ENCODE measurements at regions not wholly inside any gene's neighbourhood (a gene's known extent, or its start where the extent isn't known, plus 50 kb on each side); places are given as distances from the start of the nearest gene placed in this dataset.

GRCh38 chr6:14487625-14488024 lies 370.1 kb downstream of the CD83 start:
- Histone ChIP-seq H3K27ac (no peak overlapping the region), H3K9me3 (no peaks in the 10 kb centered on the region), H3K27me3 (no peaks in the 10 kb centered on the region), H3K36me3 (no peaks in the 10 kb centered on the region), H3K4me3 (no peak overlapping the region), H3K4me1 (no peaks in the 10 kb centered on the region)
- in situ Hi-C loops (cut with MboI; ENCODE audit: low pct_ligation_motif_present in 1 of 4, low pct_unique_long_range_greater_than_20kb in 1 of 4, low sequenced_read_pairs in 3 of 4) (no loop called here), intact Hi-C loops (cut with DNase I; ENCODE audit: low total_unique reads) (no loop called here)
- 95% methylated on average over 3 of the region's 3 CpGs; no CpG with 5 or more reads in 1 of the 2 donors for WGBS, 2 donors (ENCODE audit: low coverage in 1 of 2)
- DNase-seq: no peak
- no peak for TF ChIP-seq CTCF (IDR thresholded peaks at IDR 0.05)
- no peak for TF ChIP-seq EP300 (IDR thresholded peaks at IDR 0.05; ENCODE audit: low read depth)

GRCh38 chr6:14488180-14488579 lies 370.6 kb downstream of the CD83 start:
- in situ Hi-C loops (cut with MboI; ENCODE audit: low pct_ligation_motif_present in 1 of 4, low pct_unique_long_range_greater_than_20kb in 1 of 4, low sequenced_read_pairs in 3 of 4) (no loop called here), intact Hi-C loops (cut with DNase I; ENCODE audit: low total_unique reads) (no loop called here)
- Histone ChIP-seq H3K27ac (no peak overlapping the region), H3K27me3 (no peaks in the 10 kb centered on the region), H3K9me3 (no peaks in the 10 kb centered on the region), H3K4me3 (no peak overlapping the region), H3K36me3 (no peaks in the 10 kb centered on the region), H3K4me1 (no peaks in the 10 kb centered on the region)
- TF ChIP-seq EP300 (IDR thresholded peaks at IDR 0.05; ENCODE audit: low read depth): no peak
- no peak for TF ChIP-seq POLR2A (IDR thresholded peaks at IDR 0.05)
- no peak for TF ChIP-seq CTCF (IDR thresholded peaks at IDR 0.05)
- TF ChIP-seq POLR2AphosphoS5 (IDR thresholded peaks at IDR 0.05): no peak
- 75 to 90% methylated on average over 1 to 2 of the region's 2 CpGs for WGBS, 2 donors (ENCODE audit: low coverage in 1 of 2)
- DNase-seq: no peak

- H3K9me3 ChIP-seq: no peaks in the 10 kb centered on the region
- H3K4me3 ChIP-seq: no peak overlapping the region
- DNase-seq: no peak
- intact Hi-C loops (cut with DNase I; ENCODE audit: low total_unique reads) (no loop called here), in situ Hi-C loops (cut with MboI; ENCODE audit: low pct_ligation_motif_present in 1 of 4, low pct_unique_long_range_greater_than_20kb in 1 of 4, low sequenced_read_pairs in 3 of 4) (no loop called here)
- no peak for TF ChIP-seq CTCF (IDR thresholded peaks at IDR 0.05)
- no peak for TF ChIP-seq POLR2A (IDR thresholded peaks at IDR 0.05)
- TF ChIP-seq EP300 (IDR thresholded peaks at IDR 0.05; ENCODE audit: low read depth): no peak
- TF ChIP-seq POLR2AphosphoS5 (IDR thresholded peaks at IDR 0.05): no peak
- H3K4me1 ChIP-seq: no peaks in the 10 kb centered on the region
- no peaks in the 10 kb centered on the region for H3K27me3 ChIP-seq
- H3K36me3 ChIP-seq: no peaks in the 10 kb centered on the region
- H3K27ac ChIP-seq: no peak overlapping the region
- WGBS, 2 donors (ENCODE audit: low coverage in 1 of 2): 82 to 89% methylated on average over 3 of the region's 3 CpGs
Observed at GRCh38 chr6:14489445-14489844, 371.9 kb downstream of the CD83 start.

- Histone ChIP-seq H3K4me3 (no peak overlapping the region), H3K4me1 (no peaks in the 10 kb centered on the region), H3K27me3 (no peaks in the 10 kb centered on the region), H3K27ac (no peak overlapping the region), H3K9me3 (no peaks in the 10 kb centered on the region), H3K36me3 (no peaks in the 10 kb centered on the region)
- DNase-seq: no peak
- intact Hi-C loops (cut with DNase I; ENCODE audit: low total_unique reads) (no loop called here), in situ Hi-C loops (cut with MboI; ENCODE audit: low pct_ligation_motif_present in 1 of 4, low pct_unique_long_range_greater_than_20kb in 1 of 4, low sequenced_read_pairs in 3 of 4) (no loop called here)
- TF ChIP-seq POLR2A (IDR thresholded peaks at IDR 0.05) (no peak), CTCF (IDR thresholded peaks at IDR 0.05) (no peak), EP300 (IDR thresholded peaks at IDR 0.05; ENCODE audit: low read depth) (no peak), POLR2AphosphoS5 (IDR thresholded peaks at IDR 0.05) (no peak)
- 83 to 90% methylated on average over 1 of the region's 1 CpG for WGBS, 2 donors (ENCODE audit: low coverage in 1 of 2)
Observed at GRCh38 chr6:14498748-14499147, 381.2 kb downstream of the CD83 start.
